ENCODE measurements at regions not wholly inside any gene's neighbourhood (a gene's known extent, or its start where the extent isn't known, plus 50 kb on each side); places are given as distances from the start of the nearest gene placed in this dataset.

DNA sequence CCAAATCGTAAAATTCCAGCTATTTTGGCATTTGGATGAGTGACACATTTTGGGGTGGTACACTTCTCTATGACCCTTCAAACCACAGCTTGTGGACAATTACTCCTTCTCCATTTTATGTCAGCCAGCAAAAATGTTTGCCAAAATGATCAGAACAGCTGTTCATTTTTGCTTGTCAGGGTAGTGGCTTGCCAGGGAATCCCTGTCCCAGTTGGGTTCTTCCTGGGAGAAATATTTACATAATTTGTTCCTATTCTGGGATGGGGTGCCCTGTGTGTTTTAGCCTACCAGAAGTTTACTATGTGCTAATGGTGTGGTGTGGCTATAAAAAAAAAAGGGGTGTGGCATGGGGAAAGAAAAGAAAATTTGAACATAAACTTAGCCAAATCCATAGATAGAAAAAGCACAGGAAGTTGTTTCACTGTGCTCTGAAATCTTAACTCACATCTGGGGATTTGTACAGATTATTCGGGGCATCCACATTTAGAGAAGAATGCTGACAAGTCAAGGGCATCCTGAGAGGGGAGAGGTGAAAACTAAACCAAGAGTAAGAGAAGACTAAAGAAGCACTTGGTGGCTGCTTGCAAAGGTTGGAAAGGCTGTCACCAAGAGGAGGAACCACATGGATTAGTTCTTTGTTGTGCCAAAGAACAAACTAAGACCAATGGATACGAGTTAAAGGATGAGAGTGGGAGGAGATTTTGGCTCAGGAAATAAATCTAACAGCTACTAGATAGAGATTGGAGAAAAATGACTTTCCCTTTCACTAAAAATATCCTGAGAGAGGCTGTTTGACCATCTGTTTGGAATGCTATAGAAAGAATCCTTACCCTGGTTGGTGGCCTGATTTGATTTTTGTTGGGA, 55.2 kb upstream of the RBM24 start:
- Mint-ChIP-seq H3K36me3 (ENCODE audit: low read depth) (no peaks in the 10 kb centered on the region), H3K4me3 (no peak overlapping the region), H3K4me1 (ENCODE audit: low read depth) (no peaks in the 10 kb centered on the region), H3K27me3 (peaks cover under 1% of the 10 kb centered on the region), H3K27ac (no peak overlapping the region), H3K9me3 (peaks cover 2% of the 10 kb centered on the region)
- ChIA-PET CTCF (no interaction called here), POLR2A (interaction anchor here (0.7 kb wide), 1 partner anchor 19 kb away, joined by 3 read pairs; no protein-coding TSS in a partner anchor)
- intact Hi-C loops (cut with micrococcal nuclease): no loop called here
- ATAC-seq (no peak), DNase-seq (no peak)
- TF ChIP-seq, protein P1, sequence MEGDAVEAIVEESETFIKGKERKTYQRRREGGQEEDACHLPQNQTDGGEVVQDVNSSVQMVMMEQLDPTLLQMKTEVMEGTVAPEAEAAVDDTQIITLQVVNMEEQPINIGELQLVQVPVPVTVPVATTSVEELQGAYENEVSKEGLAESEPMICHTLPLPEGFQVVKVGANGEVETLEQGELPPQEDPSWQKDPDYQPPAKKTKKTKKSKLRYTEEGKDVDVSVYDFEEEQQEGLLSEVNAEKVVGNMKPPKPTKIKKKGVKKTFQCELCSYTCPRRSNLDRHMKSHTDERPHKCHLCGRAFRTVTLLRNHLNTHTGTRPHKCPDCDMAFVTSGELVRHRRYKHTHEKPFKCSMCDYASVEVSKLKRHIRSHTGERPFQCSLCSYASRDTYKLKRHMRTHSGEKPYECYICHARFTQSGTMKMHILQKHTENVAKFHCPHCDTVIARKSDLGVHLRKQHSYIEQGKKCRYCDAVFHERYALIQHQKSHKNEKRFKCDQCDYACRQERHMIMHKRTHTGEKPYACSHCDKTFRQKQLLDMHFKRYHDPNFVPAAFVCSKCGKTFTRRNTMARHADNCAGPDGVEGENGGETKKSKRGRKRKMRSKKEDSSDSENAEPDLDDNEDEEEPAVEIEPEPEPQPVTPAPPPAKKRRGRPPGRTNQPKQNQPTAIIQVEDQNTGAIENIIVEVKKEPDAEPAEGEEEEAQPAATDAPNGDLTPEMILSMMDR (IDR thresholded peaks at IDR 0.05): no peak

DNA sequence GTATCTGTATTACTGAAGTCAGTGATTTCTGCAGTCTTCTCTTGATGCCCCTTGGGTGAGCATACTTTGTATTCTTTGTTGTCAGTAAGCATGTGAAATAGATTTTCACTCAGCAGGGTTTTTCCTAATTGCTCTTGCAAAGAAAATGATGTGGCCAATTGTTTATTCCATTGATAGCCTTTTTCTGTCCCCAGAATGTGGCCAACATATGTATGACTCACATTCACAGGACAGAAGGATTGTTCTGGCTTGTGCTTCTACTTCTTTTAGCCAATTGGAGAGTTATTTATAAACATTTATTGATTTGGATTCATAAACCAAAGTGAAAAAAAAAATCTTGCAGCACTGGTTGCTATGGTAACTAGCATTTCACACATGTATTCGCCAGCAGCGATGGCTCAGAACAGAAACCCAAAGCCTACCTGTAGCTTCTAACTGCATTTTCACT, 54.4 kb upstream of the RBM24 start:
- ChIA-PET CTCF (no interaction called here), POLR2A (no interaction called here)
- Mint-ChIP-seq H3K27me3 (peaks cover 2% of the 10 kb centered on the region), H3K4me3 (no peak overlapping the region), H3K36me3 (ENCODE audit: low read depth) (no peaks in the 10 kb centered on the region), H3K4me1 (ENCODE audit: low read depth) (no peaks in the 10 kb centered on the region), H3K9me3 (peaks cover 2% of the 10 kb centered on the region), H3K27ac (no peak overlapping the region)
- ATAC-seq: no peak
- TF ChIP-seq, protein P1 (IDR thresholded peaks at IDR 0.05): no peak
- intact Hi-C loops (cut with micrococcal nuclease): no loop called here
- DNase-seq: no peak

DNA sequence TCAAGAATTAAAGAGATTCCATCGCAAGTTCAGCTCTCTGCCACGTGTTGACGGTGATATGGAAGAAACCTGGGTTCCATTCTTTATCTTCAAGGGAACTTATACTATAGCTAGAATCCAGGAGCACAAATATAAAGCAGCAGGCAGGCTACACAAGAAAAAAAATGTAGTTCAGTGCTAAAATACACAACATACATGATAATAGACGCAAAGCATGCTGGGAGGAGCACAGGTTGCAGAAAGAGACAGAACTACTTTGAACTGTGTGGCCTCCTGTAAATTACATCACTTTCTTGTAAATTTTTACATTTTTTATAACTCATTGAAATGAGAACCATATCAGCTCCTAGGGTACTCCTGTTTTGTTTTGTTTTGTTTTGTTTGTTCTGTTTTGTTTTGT, 53.8 kb upstream of the RBM24 start:
- no peak for ATAC-seq
- intact Hi-C loops (cut with micrococcal nuclease): no loop called here
- CTCF ChIA-PET: no interaction called here

More for the DNA sequence above, 53.8 kb upstream of the RBM24 start:
- Mint-ChIP-seq H3K4me1 (ENCODE audit: low read depth) (no peaks in the 10 kb centered on the region), H3K4me3 (no peak overlapping the region), H3K9me3 (peaks cover 2% of the 10 kb centered on the region), H3K27me3 (peaks cover 2% of the 10 kb centered on the region), H3K36me3 (ENCODE audit: low read depth) (no peaks in the 10 kb centered on the region), H3K27ac (no peak overlapping the region)
- no peak for DNase-seq
- TF ChIP-seq, protein P1 (IDR thresholded peaks at IDR 0.05): no peak
- POLR2A ChIA-PET: no interaction called here
